ENCODE measurements at regions not wholly inside any gene's neighbourhood (a gene's known extent, or its start where the extent isn't known, plus 50 kb on each side); places are given as distances from the start of the nearest gene placed in this dataset.

DNA sequence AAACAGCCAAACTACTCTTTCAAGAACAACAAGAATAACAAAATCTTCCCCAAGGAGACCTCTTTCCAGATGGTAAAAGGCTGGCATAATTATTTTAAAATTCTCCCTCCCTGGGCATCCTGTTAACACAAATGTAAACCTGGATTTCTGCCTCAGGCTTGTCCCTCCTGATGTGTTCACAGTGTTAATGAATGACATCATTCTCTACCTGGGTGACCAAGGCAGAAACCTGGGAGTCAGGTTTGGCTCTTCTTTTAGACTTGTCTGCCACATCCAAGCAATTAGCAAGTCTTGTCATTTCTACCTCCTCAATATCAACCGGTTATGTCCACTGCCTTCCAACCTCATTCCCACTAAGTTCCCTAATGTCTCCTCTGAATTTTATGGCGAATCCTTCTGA is 368.7 kb upstream of the TBL1XR1 start:
- DNase-seq (ENCODE audit: low read depth): no peak
- no peak overlapping the region for H3K4me3 ChIP-seq (ENCODE audit: low read length)
- TF ChIP-seq, protein P1, sequence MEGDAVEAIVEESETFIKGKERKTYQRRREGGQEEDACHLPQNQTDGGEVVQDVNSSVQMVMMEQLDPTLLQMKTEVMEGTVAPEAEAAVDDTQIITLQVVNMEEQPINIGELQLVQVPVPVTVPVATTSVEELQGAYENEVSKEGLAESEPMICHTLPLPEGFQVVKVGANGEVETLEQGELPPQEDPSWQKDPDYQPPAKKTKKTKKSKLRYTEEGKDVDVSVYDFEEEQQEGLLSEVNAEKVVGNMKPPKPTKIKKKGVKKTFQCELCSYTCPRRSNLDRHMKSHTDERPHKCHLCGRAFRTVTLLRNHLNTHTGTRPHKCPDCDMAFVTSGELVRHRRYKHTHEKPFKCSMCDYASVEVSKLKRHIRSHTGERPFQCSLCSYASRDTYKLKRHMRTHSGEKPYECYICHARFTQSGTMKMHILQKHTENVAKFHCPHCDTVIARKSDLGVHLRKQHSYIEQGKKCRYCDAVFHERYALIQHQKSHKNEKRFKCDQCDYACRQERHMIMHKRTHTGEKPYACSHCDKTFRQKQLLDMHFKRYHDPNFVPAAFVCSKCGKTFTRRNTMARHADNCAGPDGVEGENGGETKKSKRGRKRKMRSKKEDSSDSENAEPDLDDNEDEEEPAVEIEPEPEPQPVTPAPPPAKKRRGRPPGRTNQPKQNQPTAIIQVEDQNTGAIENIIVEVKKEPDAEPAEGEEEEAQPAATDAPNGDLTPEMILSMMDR (conservative IDR thresholded peaks at IDR 0.05; ENCODE audit: low read length): no peak

DNA sequence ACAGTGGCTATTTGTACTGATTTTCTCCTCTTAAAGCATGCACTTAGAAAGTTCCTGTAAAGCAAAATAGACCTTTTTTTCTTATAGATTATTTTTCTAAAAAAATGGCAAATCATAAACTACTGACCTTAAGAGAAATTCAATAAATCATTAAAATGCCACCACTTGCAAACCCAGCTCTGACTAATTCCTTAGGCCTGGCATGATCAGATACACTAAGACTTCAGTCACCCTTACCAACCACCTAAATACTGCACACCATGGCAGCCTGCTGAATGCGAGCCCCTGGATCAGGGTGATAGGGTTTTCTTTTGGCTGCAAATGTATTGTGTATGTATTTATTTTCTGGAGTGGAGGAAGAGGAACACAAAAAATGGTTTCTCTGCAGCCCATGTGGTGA is 370.6 kb upstream of the TBL1XR1 start:
- DNase-seq (ENCODE audit: low read depth): peak; percentile 33
- H3K4me3 ChIP-seq (ENCODE audit: low read length): no peak overlapping the region
- TF ChIP-seq, protein P1 (conservative IDR thresholded peaks at IDR 0.05; ENCODE audit: low read length): no peak

DNA sequence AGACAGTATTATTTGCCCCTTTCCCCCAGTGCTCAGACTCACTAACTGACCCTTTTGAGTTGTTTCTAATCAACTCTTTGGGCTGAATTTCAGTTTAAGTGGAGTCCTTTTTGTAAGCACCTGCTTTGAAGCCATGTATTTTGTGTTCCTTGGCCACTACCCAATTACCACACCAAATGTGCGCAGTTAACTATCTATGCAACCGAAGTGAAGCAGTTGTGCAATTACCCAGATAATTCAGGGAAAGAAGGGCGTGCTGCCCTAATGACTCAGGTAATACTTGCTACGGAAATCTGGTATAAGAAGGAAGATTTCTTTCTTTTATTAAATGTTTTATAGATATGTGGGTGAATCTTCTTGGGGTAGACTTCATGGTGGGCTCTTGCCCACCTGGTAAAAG is 371.9 kb upstream of the TBL1XR1 start:
- no peak for DNase-seq (ENCODE audit: low read depth)
- TF ChIP-seq, protein P1 (conservative IDR thresholded peaks at IDR 0.05; ENCODE audit: low read length): no peak
- no peak overlapping the region for H3K4me3 ChIP-seq (ENCODE audit: low read length)

DNA sequence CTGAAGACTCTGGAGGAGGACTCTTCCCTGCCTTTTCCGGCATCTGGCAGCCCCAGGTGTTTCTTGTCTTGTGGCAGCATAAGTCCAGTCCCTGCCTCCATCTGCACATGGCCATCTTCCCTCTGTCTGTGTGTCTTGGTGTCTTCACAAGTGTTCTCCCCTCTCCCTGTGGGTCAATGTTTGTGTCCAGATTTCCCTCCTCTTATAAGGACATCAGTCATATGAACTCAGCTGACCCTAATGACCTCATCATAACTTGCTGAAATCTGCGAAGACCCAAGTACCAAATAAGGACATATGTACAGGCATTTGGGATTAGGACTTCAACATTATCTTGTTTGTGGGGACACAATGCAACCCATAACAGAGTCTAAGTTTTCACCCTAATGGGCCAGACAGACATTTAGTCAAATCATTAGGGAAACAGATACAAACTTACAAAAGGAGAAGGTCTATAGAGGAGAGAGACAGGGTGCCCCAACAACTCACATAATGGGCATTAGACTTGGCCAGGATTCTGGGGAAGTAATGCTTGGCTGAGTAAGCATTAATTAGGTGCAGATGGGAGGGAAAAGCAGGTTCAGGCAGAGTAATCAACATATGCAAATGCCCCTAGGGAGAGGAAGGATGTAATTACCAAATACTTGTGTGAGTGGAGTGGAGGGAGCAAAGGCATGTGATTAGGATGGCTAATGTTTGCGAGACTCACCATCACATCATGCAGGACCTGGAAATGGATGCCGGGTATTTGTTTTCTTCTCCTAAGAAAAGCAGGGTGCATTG is 372.8 kb upstream of the TBL1XR1 start:
- TF ChIP-seq, protein P1 (conservative IDR thresholded peaks at IDR 0.05; ENCODE audit: low read length): no peak
- H3K4me3 ChIP-seq (ENCODE audit: low read length): no peak overlapping the region
- DNase-seq (ENCODE audit: low read depth): peak; percentile 80

DNA sequence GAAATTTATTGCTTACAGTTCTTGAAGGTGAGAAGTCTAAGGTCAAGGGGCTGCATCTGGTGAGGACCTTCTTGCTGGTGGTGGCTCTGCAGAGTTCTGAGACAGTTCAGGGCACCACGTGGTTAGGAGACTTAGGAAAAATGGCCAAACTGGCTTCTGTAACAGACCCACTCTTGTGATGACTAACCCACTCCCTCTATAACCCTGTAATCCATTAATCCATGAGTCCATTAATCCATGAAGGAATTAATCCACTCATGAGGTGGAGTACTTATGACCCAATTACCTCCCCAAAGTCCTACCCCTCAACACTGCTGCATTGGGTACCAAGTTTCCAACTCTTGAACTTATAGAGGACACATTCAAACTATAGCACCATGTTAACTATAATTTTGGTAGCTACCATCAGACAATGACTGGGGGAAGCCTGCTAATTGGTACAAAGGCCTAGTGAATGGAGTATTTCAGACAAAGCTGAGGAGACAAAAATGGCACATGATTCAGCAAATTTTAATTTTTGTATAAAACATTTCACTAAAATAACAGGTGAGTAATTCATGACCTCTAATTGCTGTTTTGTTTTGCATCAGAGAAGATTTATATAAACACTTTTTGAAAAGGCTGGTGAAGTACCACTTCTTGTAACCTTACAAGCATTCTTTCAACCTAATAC is 374.1 kb upstream of the TBL1XR1 start:
- DNase-seq (ENCODE audit: low read depth): no peak
- no peak overlapping the region for H3K4me3 ChIP-seq (ENCODE audit: low read length)
- TF ChIP-seq, protein P1 (conservative IDR thresholded peaks at IDR 0.05; ENCODE audit: low read length): no peak

DNA sequence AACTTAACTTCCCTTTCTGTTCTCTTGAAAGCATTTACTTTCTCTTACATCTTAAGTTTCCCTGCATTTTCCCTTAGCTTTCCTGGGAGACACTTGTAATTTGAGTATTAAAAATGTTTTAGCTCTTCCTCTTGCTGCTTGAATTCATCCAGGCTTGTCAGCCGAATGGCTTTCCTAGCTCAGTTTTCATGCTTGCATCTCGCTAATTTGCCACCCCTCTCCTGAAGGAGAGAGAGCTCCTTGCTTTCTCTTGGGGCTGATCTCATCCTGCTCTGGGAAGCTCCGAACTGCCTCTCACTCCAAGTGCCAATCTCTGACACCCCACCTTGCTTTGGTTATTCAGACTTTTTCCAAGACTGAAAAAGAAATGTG is 374.6 kb upstream of the TBL1XR1 start:
- TF ChIP-seq, protein P1 (conservative IDR thresholded peaks at IDR 0.05; ENCODE audit: low read length): no peak
- no peak overlapping the region for H3K4me3 ChIP-seq (ENCODE audit: low read length)
- DNase-seq (ENCODE audit: low read depth): no peak

Measured in AG10803 (cell line).